Lower lobe of right lung (tissue), 2 donors: ENCODE measurements at regions not wholly inside any gene's neighbourhood (a gene's known extent, or its start where the extent isn't known, plus 50 kb on each side); places are given as distances from the start of the nearest gene placed in this dataset.

Source experiments
- ATAC-seq, 2 donors: fragments of 200-7000 bp; cut with Tn5 transposase; one replicate each; pipeline ENCODE4 v1.9.1; 2020 to 2022; ENCODE audit warnings: mild to moderate bottlenecking in 2 of 2, moderate library complexity in 2 of 2
- DNase-seq: peaks from one replicate; pipeline ENCODE4 v3.0.0-alpha.2; 2020
- H3K27ac ChIP-seq: fragments of 200-600 bp; one replicate; pipeline ENCODE4 v1.8.0; 2022
- H3K27me3 ChIP-seq: fragments of 200-600 bp; one replicate; pipeline ENCODE4 v1.8.0; 2022; ENCODE audit warnings: low read depth
- H3K36me3 ChIP-seq: fragments of 200-600 bp; one replicate; pipeline ENCODE4 v1.8.0; 2022; ENCODE audit warnings: mild to moderate bottlenecking
- H3K4me1 ChIP-seq: fragments of 200-600 bp; one replicate; pipeline ENCODE4 v1.8.0; 2022
- H3K4me3 ChIP-seq: fragments of 200-600 bp; one replicate; pipeline ENCODE4 v1.8.0; 2022; ENCODE audit warnings: mild to moderate bottlenecking
- H3K9me3 ChIP-seq: fragments of 200-600 bp; one replicate; pipeline ENCODE4 v1.8.0; 2022
- CTCF ChIP-seq: fragments of 200-600 bp; IDR thresholded peaks from one replicate; pipeline ENCODE4 v1.8.0; 2022; ENCODE audit warnings: antibody characterized with exemption, mild to moderate bottlenecking
- intact Hi-C: fragments of 100-400 bp; cut with DNase I; formaldehyde crosslinking; loops from one replicate; pipeline ENCODE4 v1.11.0; 2022
- donor health status: DM: no; HTN: yes; CAD: no; lungs with severe emphysema.

GRCh38 chr6:23311211-23311610 lies 741.8 kb downstream of the HDGFL1 start:
- DNase-seq: no peak
- intact Hi-C loops: no loop called here
- ATAC-seq: no peak
- H3K36me3 ChIP-seq: no peaks in the 10 kb centered on the region
- no peak overlapping the region for H3K27ac ChIP-seq
- no peak for TF ChIP-seq CTCF
- H3K27me3 ChIP-seq: no peaks in the 10 kb centered on the region
- no peaks in the 10 kb centered on the region for H3K9me3 ChIP-seq
- H3K4me3 ChIP-seq: no peak overlapping the region
- H3K4me1 ChIP-seq: no peaks in the 10 kb centered on the region

GRCh38 chr6:23316131-23316530 lies 746.8 kb downstream of the HDGFL1 start:
- Histone ChIP-seq H3K27me3 (no peaks in the 10 kb centered on the region), H3K9me3 (no peaks in the 10 kb centered on the region), H3K27ac (no peak overlapping the region), H3K36me3 (no peaks in the 10 kb centered on the region), H3K4me1 (no peaks in the 10 kb centered on the region), H3K4me3 (no peak overlapping the region)
- TF ChIP-seq CTCF: no peak
- DNase-seq: no peak
- ATAC-seq: no peak
- intact Hi-C loops: no loop called here

- intact Hi-C loops: no loop called here
- H3K9me3 ChIP-seq: no peaks in the 10 kb centered on the region
- no peaks in the 10 kb centered on the region for H3K36me3 ChIP-seq
- no peaks in the 10 kb centered on the region for H3K4me1 ChIP-seq
- no peaks in the 10 kb centered on the region for H3K27me3 ChIP-seq
- no peak overlapping the region for H3K27ac ChIP-seq
- no peak for DNase-seq
- H3K4me3 ChIP-seq: no peak overlapping the region
- TF ChIP-seq CTCF: no peak
- no peak for ATAC-seq
Measured at GRCh38 chr6:23316931-23317330, 747.6 kb downstream of the HDGFL1 start.

GRCh38 chr6:23319582-23319981 lies 750.2 kb downstream of the HDGFL1 start:
- Histone ChIP-seq H3K36me3 (no peaks in the 10 kb centered on the region), H3K4me3 (no peak overlapping the region), H3K9me3 (no peaks in the 10 kb centered on the region), H3K4me1 (no peaks in the 10 kb centered on the region), H3K27ac (no peak overlapping the region), H3K27me3 (no peaks in the 10 kb centered on the region)
- ATAC-seq (no peak), DNase-seq (no peak)
- intact Hi-C loops: no loop called here
- no peak for TF ChIP-seq CTCF

- intact Hi-C loops: no loop called here
- Histone ChIP-seq H3K4me3 (no peak overlapping the region), H3K36me3 (no peaks in the 10 kb centered on the region), H3K4me1 (no peaks in the 10 kb centered on the region), H3K9me3 (no peaks in the 10 kb centered on the region), H3K27me3 (no peaks in the 10 kb centered on the region), H3K27ac (no peak overlapping the region)
- no peak for TF ChIP-seq CTCF
- DNase-seq (no peak), ATAC-seq (no peak)
Measured at GRCh38 chr6:23320471-23321015, 751.2 kb downstream of the HDGFL1 start.

- Histone ChIP-seq H3K4me1 (no peaks in the 10 kb centered on the region), H3K4me3 (no peak overlapping the region), H3K9me3 (peaks cover 3% of the 10 kb centered on the region), H3K27ac (no peak overlapping the region), H3K27me3 (no peaks in the 10 kb centered on the region), H3K36me3 (no peaks in the 10 kb centered on the region)
- DNase-seq (no peak), ATAC-seq (no peak)
- no peak for TF ChIP-seq CTCF
- intact Hi-C loops: no loop called here
Measured at GRCh38 chr6:23323897-23324296, 754.5 kb downstream of the HDGFL1 start.
